Gastroesophageal sphincter (tissue), 3 donors: ENCODE measurements at regions not wholly inside any gene's neighbourhood (a gene's known extent, or its start where the extent isn't known, plus 50 kb on each side); places are given as distances from the start of the nearest gene placed in this dataset.

Source experiments
- CTCF ChIP-seq, 4 experiments: fragments of 200-600 bp in 2 of 4; fragments of 450-650 bp in 2 of 4; sonication (generic) in 1 of 4; IDR thresholded peaks; one replicate each; pipeline ENCODE4 v1.5.1; 2017 to 2019; ENCODE audit warnings: antibody characterized with exemption in 4 of 4, mild to moderate bottlenecking in 2 of 4, moderate library complexity in 2 of 4
- EP300 ChIP-seq: sonication (generic); formaldehyde crosslinking; IDR thresholded peaks from one replicate; pipeline ENCODE4 v1.6.1; 2017; ENCODE audit warnings: antibody characterized with exemption, mild to moderate bottlenecking
- POLR2A ChIP-seq, 2 donors: fragments of 450-650 bp; IDR thresholded peaks; one replicate each; pipeline ENCODE4 v1.6.1; 2017; ENCODE audit warnings: antibody characterized with exemption in 2 of 2, mild to moderate bottlenecking in 2 of 2, moderate library complexity in 1 of 2
- POLR2AphosphoS5 ChIP-seq: sonication (generic); formaldehyde crosslinking; IDR thresholded peaks from one replicate; pipeline ENCODE4 v1.6.1; 2017; ENCODE audit warnings: antibody characterized with exemption

- TF ChIP-seq CTCF (IDR thresholded peaks at IDR 0.05) (peak; percentile 69 to 84 (median 71)), POLR2A (IDR thresholded peaks at IDR 0.05) (no peak), POLR2AphosphoS5 (no peak), EP300 (no peak)
Observed at GRCh38 chr4:81351654-81352445, 119.9 kb downstream of the RASGEF1B start.
